HepG2 (cell line): ENCODE measurements at regions not wholly inside any gene's neighbourhood (a gene's known extent, or its start where the extent isn't known, plus 50 kb on each side); places are given as distances from the start of the nearest gene placed in this dataset.

ENCODE experiments used
- ATAC-seq: fragments of 200-7000 bp; cut with Tn5 transposase; 3 replicates; pipeline ENCODE4 v1.9.1; 2020; ENCODE audit warnings: mild to moderate bottlenecking, moderate library complexity
- BruUV-seq: library from RNA; stranded (reverse); fragments of 400-500 nt; replicated peaks from 2 replicates; lab custom pipeline; 2021; lab: Mats Ljungman, UMichigan
- CTCF ChIA-PET: fragments of 300-600 bp; formaldehyde crosslinking; extraction: SDS; loops from one replicate; lab custom pipeline; 2021; ENCODE audit warnings: low total read pairs, inconsistent platforms, low intra/inter-chr PET ratio; lab: Yijun Ruan, JAX
- POLR2A ChIA-PET: fragments of 350-600 bp; sonication (Branson Sonifier 250); formaldehyde crosslinking; loops from one replicate; lab custom pipeline; 2020; ENCODE audit warnings: antibody characterized with exemption, inconsistent platforms; lab: Yijun Ruan, JAX
- DNase-seq: peaks from one replicate; pipeline ENCODE4 v3.0.0-alpha.2; 2015; ENCODE audit warnings: low spot score
- FAIRE-seq: peaks from 3 replicates; lab custom pipeline; 2011; peaks lifted over from hg19 to GRCh38; lab: Jason Lieb, UNC
- H2AFZ ChIP-seq: one replicate; pipeline ENCODE4 v1.6.1; 2011; ENCODE audit warnings: low read length, inconsistent platforms
- H3K27ac ChIP-seq: fragments of 300-600 bp; 3 replicates; pipeline ENCODE4 v1.8.0; 2011; ENCODE audit warnings: mixed run types, mild to moderate bottlenecking, mixed read lengths, low read length, inconsistent platforms; ENCODE audit not compliant: insufficient read depth; ENCODE audit errors: extremely low read length
- H3K27me3 ChIP-seq, 2 experiments: fragments of 200-600 bp in 1 of 2; 2 replicates in 1 of 2; 3 replicates in 1 of 2; pipeline versions ENCODE4 v1.6.0 to v1.8.0; 2011; ENCODE audit warnings: low read length in 2 of 2, mild to moderate bottlenecking in 2 of 2, moderate library complexity in 2 of 2, inconsistent platforms in 1 of 2; ENCODE audit not compliant: insufficient read depth in 2 of 2, control insufficient read depth in 1 of 2
- H3K36me3 ChIP-seq, 2 experiments: fragments of 200-600 bp in 1 of 2; replicated peaks in 1 of 2; 2 replicates in 1 of 2; 3 replicates in 1 of 2; pipeline versions ENCODE4 v1.5.1 to v1.8.0; 2011; ENCODE audit warnings: low read length in 2 of 2, inconsistent platforms in 1 of 2; ENCODE audit not compliant: insufficient read depth in 2 of 2, control insufficient read depth in 1 of 2
- H3K4me1 ChIP-seq: 2 replicates; pipeline ENCODE4 v1.5.1; 2012; ENCODE audit warnings: low read length, inconsistent platforms; ENCODE audit not compliant: insufficient read depth
- H3K4me2 ChIP-seq: 2 replicates; pipeline ENCODE4 v1.6.0; 2011; ENCODE audit warnings: low read depth, low read length, inconsistent platforms
- H3K4me3 ChIP-seq, 3 experiments: fragments of 200-600 bp in 1 of 3; sonication (generic), shearing (Covaris generic) in 1 of 3; replicated peaks in 1 of 3; 2 replicates each; pipeline ENCODE4 v1.5.1; 2011 to 2016; ENCODE audit warnings: low read length in 3 of 3, inconsistent platforms in 2 of 3, low read depth in 2 of 3, mild to moderate bottlenecking in 2 of 3, control low read depth in 1 of 3, mixed read lengths in 1 of 3; ENCODE audit not compliant: insufficient read depth in 1 of 3
- H3K79me2 ChIP-seq: one replicate; pipeline ENCODE4 v1.6.1; 2011; ENCODE audit warnings: low read length, inconsistent platforms; ENCODE audit not compliant: insufficient read depth
- H3K9ac ChIP-seq: 2 replicates; pipeline ENCODE4 v1.6.0; 2011; ENCODE audit warnings: mild to moderate bottlenecking, low read depth, low read length, inconsistent platforms; ENCODE audit not compliant: insufficient read depth
- H3K9me3 ChIP-seq: 2 replicates; pipeline ENCODE4 v1.5.1; 2012; ENCODE audit warnings: mild to moderate bottlenecking, low read length
- H4K20me1 ChIP-seq: 2 replicates; pipeline ENCODE4 v1.6.0; 2011; ENCODE audit warnings: inconsistent platforms, mild to moderate bottlenecking, low read length, moderate library complexity; ENCODE audit not compliant: insufficient read depth
- GATAD2A ChIP-seq: IDR thresholded peaks from 2 replicates; pipeline ENCODE4 v1.6.1; 2016
- HNRNPLL ChIP-seq: fragments of 200-400 bp; formaldehyde crosslinking; IDR thresholded peaks from 2 replicates; pipeline ENCODE4 v1.6.1; 2017; ENCODE audit warnings: mild to moderate bottlenecking, low read depth, low read length; ENCODE audit not compliant: poor library complexity, severe bottlenecking
- MXD1 ChIP-seq: sonication (generic); formaldehyde crosslinking; IDR thresholded peaks from 2 replicates; pipeline ENCODE4 v1.4.0; 2020; ENCODE audit warnings: mild to moderate bottlenecking, missing genetic modification reagents
- NFKBIZ ChIP-seq: IDR thresholded peaks from 2 replicates; pipeline ENCODE4 v1.6.1; 2018; ENCODE audit warnings: missing genetic modification reagents, missing compliant biosample characterization
- NFRKB ChIP-seq: fragments of 450-650 bp; IDR thresholded peaks from 2 replicates; pipeline ENCODE4 v1.6.1; 2017
- PHF21A ChIP-seq: sonication (generic); formaldehyde crosslinking; IDR thresholded peaks from 2 replicates; pipeline ENCODE4 v1.5.0; 2020; ENCODE audit warnings: mild to moderate bottlenecking, missing genetic modification reagents
- RERE ChIP-seq: IDR thresholded peaks from 2 replicates; pipeline ENCODE4 v1.6.1; 2016; ENCODE audit warnings: low read depth, missing genetic modification reagents, missing compliant biosample characterization
- ZFP1 ChIP-seq: IDR thresholded peaks from 2 replicates; pipeline ENCODE4 v1.6.1; 2016
- ZNF34 ChIP-seq: sonication (generic); formaldehyde crosslinking; IDR thresholded peaks from 2 replicates; pipeline ENCODE4 v1.4.0; 2020; ENCODE audit warnings: mild to moderate bottlenecking, missing genetic modification reagents, borderline replicate concordance
- ZSCAN5A ChIP-seq: sonication (generic); formaldehyde crosslinking; IDR thresholded peaks from 2 replicates; pipeline ENCODE4 v1.8.0; 2022; ENCODE audit warnings: mild to moderate bottlenecking, missing genetic modification reagents, borderline replicate concordance
- in situ Hi-C: cut with HindIII; loops from 2 replicates; pipeline ENCODE4 v1.10.0; 2017; ENCODE audit warnings: low pct_unique_long_range_greater_than_20kb; ENCODE audit not compliant: extremely low pct_ligation_motif_present
- intact Hi-C: fragments of 100-400 bp; cut with micrococcal nuclease; formaldehyde crosslinking; loops from one replicate; pipeline ENCODE4 v1.10.0; 2022; ENCODE audit not compliant: unreplicated experiment

- TF ChIP-seq PHF21A (CRISPR knock-in tag) (no peak), ZFP1 (CRISPR knock-in tag) (no peak), NFKBIZ (CRISPR knock-in tag) (no peak), MXD1 (no peak)
Measured at GRCh38 chr3:66665021-66665695, 164.3 kb upstream of the LRIG1 start (continued).

GRCh38 chr3:66666362-66666761, 165.5 kb upstream of the LRIG1 start:
- in situ Hi-C loops = no loop called here
- Histone ChIP-seq H2AFZ (no peak overlapping the region), H3K79me2 (no peaks in the 10 kb centered on the region), H3K4me3 (no peak overlapping the region), H3K9ac (no peak overlapping the region), H3K4me1 (peaks cover 17% of the 10 kb centered on the region), H3K4me2 (no peak overlapping the region), H3K27me3 (no peaks in the 10 kb centered on the region), H4K20me1 (no peaks in the 10 kb centered on the region), H3K9me3 (no peaks in the 10 kb centered on the region), H3K36me3 (no peaks in the 10 kb centered on the region)
- no peak for FAIRE-seq
- BruUV-seq = no TSS peak
- TF ChIP-seq ZNF34 (CRISPR knock-in tag) = no peak
- no peak for TF ChIP-seq ZSCAN5A (CRISPR knock-in tag)
- no peak for TF ChIP-seq HNRNPLL
- no peak for TF ChIP-seq GATAD2A (CRISPR knock-in tag)
- TF ChIP-seq NFRKB = no peak
- no peak for TF ChIP-seq RERE
- TF ChIP-seq, all 625 proteins: peak for 0
- CTCF ChIA-PET = no interaction called here
- DNase-seq = no peak
- intact Hi-C loops = no loop called here
- POLR2A ChIA-PET = no interaction called here
- no peak for ATAC-seq
- H3K27ac ChIP-seq = no peak overlapping the region
